PC-3 (cell line): ENCODE measurements at regions not wholly inside any gene's neighbourhood (a gene's known extent, or its start where the extent isn't known, plus 50 kb on each side); places are given as distances from the start of the nearest gene placed in this dataset.

Source experiments
- ATAC-seq: fragments of 200-7000 bp; cut with Tn5 transposase; 2 replicates; pipeline ENCODE4 v1.9.1; 2020; ENCODE audit warnings: mild to moderate bottlenecking, moderate library complexity
- BruUV-seq: library from RNA; stranded (reverse); fragments of 400-500 nt; replicated peaks from 2 replicates; lab custom pipeline; 2021; lab: Mats Ljungman, UMichigan
- CTCF ChIA-PET: fragments of 300-600 bp; sonication (Branson Sonifier 250); formaldehyde crosslinking; loops from one replicate; lab custom pipeline; 2022; ENCODE audit warnings: antibody characterized with exemption; lab: Charles Lee
- POLR2A ChIA-PET: fragments of 300-600 bp; sonication (Branson Sonifier 250); formaldehyde crosslinking; loops from one replicate; lab custom pipeline; 2022; ENCODE audit warnings: antibody characterized with exemption; ENCODE audit not compliant: unreplicated experiment; lab: Charles Lee
- DNase-seq: peaks from one replicate; pipeline ENCODE4 v3.0.0-alpha.2; 2015
- H2AFZ ChIP-seq: fragments of 300-600 bp; sonication (generic); 2 replicates; pipeline ENCODE4 v1.6.0; 2016; ENCODE audit warnings: antibody characterized with exemption, low read length
- H3F3A ChIP-seq: fragments of 300-600 bp; sonication (generic); one replicate; pipeline ENCODE4 v1.6.0; 2017; ENCODE audit warnings: antibody characterized with exemption, low read length, control low read depth, mild to moderate bottlenecking; ENCODE audit not compliant: unreplicated experiment
- H3K27ac ChIP-seq: fragments of 300-600 bp; sonication (generic); 2 replicates; pipeline ENCODE4 v1.5.1; 2016; ENCODE audit warnings: mild to moderate bottlenecking, low read length
- H3K27me3 ChIP-seq: fragments of 300-600 bp; sonication (generic); 2 replicates; pipeline ENCODE4 v1.6.1; 2016; ENCODE audit warnings: low read length, mixed read lengths
- H3K36me3 ChIP-seq: fragments of 300-600 bp; sonication (generic); 2 replicates; pipeline ENCODE4 v1.6.1; 2016; ENCODE audit warnings: low read depth, mixed run types, low read length, mixed read lengths
- H3K4me1 ChIP-seq: fragments of 300-600 bp; sonication (generic); 2 replicates; pipeline ENCODE4 v1.5.1; 2016; ENCODE audit warnings: low read length; ENCODE audit not compliant: insufficient read depth
- H3K4me2 ChIP-seq: fragments of 300-600 bp; sonication (generic); 2 replicates; pipeline ENCODE4 v1.6.0; 2016; ENCODE audit warnings: low read length
- H3K4me3 ChIP-seq: fragments of 300-600 bp; sonication (generic); 2 replicates; pipeline ENCODE4 v1.5.1; 2016; ENCODE audit warnings: mild to moderate bottlenecking, low read length, mixed read lengths
- H3K79me2 ChIP-seq: fragments of 300-600 bp; sonication (generic); 2 replicates; pipeline ENCODE4 v1.6.1; 2017; ENCODE audit warnings: low read length, mixed read lengths
- H3K9ac ChIP-seq: fragments of 300-600 bp; sonication (generic); 2 replicates; pipeline ENCODE4 v1.6.0; 2016; ENCODE audit warnings: mild to moderate bottlenecking, low read length
- H3K9me2 ChIP-seq: fragments of 300-600 bp; sonication (generic); replicated peaks from 2 replicates; pipeline ENCODE4 v1.6.1; 2016; ENCODE audit warnings: mixed run types, low read length, mixed read lengths
- H3K9me3 ChIP-seq: fragments of 300-600 bp; sonication (generic); 2 replicates; pipeline ENCODE4 v1.6.1; 2016; ENCODE audit warnings: low read length, mixed read lengths
- H4K20me1 ChIP-seq: fragments of 300-600 bp; sonication (generic); 2 replicates; pipeline ENCODE4 v1.6.1; 2016; ENCODE audit warnings: low read length, mixed read lengths
- EZH2 ChIP-seq: fragments of 300-600 bp; sonication (generic); IDR thresholded peaks from one replicate; pipeline ENCODE4 v1.6.1; 2017; ENCODE audit warnings: antibody characterized with exemption, mild to moderate bottlenecking, low read length; ENCODE audit not compliant: unreplicated experiment
- EZH2phosphoT487 ChIP-seq: fragments of 300-600 bp; sonication (generic); IDR thresholded peaks from 2 replicates; pipeline ENCODE4 v1.6.1; 2018; ENCODE audit warnings: mild to moderate bottlenecking, antibody characterized with exemption, low read length, borderline replicate concordance
- intact Hi-C: fragments of 100-400 bp; cut with micrococcal nuclease; formaldehyde crosslinking; loops from 2 replicates; pipeline ENCODE4 v1.9.0; 2023
- TF ChIP-seq, protein P1 (sequence below): fragments of 300-600 bp; sonication (generic); conservative IDR thresholded peaks from 2 replicates; pipeline ENCODE4 v1.5.1; 2017; ENCODE audit warnings: antibody characterized with exemption, low read depth, mild to moderate bottlenecking, low read length

DNA sequence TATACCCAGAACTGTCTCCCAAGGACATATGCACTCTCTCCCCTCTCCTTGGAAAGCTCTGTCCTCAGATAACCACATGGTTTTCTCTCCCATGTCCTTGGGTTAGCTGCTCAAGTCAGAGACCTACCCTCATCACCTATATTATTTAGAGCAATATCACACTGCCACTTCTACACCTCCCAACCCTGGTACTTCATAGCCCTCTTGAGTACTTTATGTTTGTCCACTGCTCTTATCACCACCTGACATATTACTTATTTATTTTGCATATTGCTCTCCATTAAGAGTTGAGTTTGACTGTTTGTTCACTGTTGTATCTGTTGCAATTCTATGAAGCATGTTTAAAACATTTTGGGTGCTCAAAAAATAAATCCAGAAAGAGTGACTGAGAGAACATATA is 126.3 kb upstream of the ATP1B1 start:
- H3K9me3 ChIP-seq, result no peaks in the 10 kb centered on the region
- DNase-seq (no peak), ATAC-seq (no peak)
- no peak overlapping the region for H3K4me2 ChIP-seq
- H4K20me1 ChIP-seq, result no peaks in the 10 kb centered on the region
- H2AFZ ChIP-seq, result no peak overlapping the region
- H3K9ac ChIP-seq, result no peak overlapping the region
- no peak overlapping the region for H3K27ac ChIP-seq
- POLR2A ChIA-PET, result no interaction called here
- H3K9me2 ChIP-seq, result 0 out of 2 replicates have a peak, but pooled peaks cover 3% of the 10 kb centered on the region
- intact Hi-C loops, result no loop called here
- H3K4me3 ChIP-seq, result no peak overlapping the region
- H3F3A ChIP-seq, result no peaks in the 10 kb centered on the region
- TF ChIP-seq, protein P1, sequence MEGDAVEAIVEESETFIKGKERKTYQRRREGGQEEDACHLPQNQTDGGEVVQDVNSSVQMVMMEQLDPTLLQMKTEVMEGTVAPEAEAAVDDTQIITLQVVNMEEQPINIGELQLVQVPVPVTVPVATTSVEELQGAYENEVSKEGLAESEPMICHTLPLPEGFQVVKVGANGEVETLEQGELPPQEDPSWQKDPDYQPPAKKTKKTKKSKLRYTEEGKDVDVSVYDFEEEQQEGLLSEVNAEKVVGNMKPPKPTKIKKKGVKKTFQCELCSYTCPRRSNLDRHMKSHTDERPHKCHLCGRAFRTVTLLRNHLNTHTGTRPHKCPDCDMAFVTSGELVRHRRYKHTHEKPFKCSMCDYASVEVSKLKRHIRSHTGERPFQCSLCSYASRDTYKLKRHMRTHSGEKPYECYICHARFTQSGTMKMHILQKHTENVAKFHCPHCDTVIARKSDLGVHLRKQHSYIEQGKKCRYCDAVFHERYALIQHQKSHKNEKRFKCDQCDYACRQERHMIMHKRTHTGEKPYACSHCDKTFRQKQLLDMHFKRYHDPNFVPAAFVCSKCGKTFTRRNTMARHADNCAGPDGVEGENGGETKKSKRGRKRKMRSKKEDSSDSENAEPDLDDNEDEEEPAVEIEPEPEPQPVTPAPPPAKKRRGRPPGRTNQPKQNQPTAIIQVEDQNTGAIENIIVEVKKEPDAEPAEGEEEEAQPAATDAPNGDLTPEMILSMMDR, result no peak
- TF ChIP-seq EZH2phosphoT487 (no peak), EZH2 (no peak)
- H3K79me2 ChIP-seq, result no peaks in the 10 kb centered on the region
- BruUV-seq, result no TSS peak
- CTCF ChIA-PET, result interaction anchor here (0.5 kb wide), 1 partner anchor 269 kb away, joined by 5 read pairs; no protein-coding TSS in a partner anchor
- H3K4me1 ChIP-seq, result no peaks in the 10 kb centered on the region
- no peaks in the 10 kb centered on the region for H3K36me3 ChIP-seq
- H3K27me3 ChIP-seq, result no peaks in the 10 kb centered on the region

DNA sequence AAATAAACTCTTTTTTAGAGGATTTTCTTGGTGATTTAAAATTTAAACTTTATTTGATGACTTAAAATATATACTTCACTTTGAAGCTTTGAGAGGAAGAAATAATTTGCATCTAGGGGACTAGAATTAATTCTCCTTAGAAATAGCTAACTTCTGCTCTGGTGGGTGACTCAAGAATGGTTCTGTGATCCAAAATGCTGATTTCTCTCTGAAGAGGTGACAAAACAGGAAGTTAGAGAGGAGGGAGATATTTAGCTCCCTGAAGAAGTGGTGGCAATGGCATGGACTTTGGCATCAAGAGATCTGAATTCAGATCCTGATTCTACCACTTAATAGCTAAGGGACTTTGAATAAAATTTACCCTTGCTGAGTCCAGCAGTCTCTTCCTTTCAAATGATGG is 125.8 kb upstream of the ATP1B1 start:
- H3F3A ChIP-seq, result no peaks in the 10 kb centered on the region
- no peak overlapping the region for H3K9ac ChIP-seq
- no TSS peak for BruUV-seq
- ATAC-seq, result no peak
- H2AFZ ChIP-seq, result no peak overlapping the region
- no peaks in the 10 kb centered on the region for H3K36me3 ChIP-seq
- intact Hi-C loops, result no loop called here
- POLR2A ChIA-PET, result no interaction called here
- DNase-seq, result no peak
- no peaks in the 10 kb centered on the region for H3K27me3 ChIP-seq
- H3K79me2 ChIP-seq, result no peaks in the 10 kb centered on the region
- 0 out of 2 replicates have a peak, but pooled peaks cover 3% of the 10 kb centered on the region for H3K9me2 ChIP-seq
- no peak for TF ChIP-seq EZH2phosphoT487
- TF ChIP-seq, protein P1, result no peak
- TF ChIP-seq EZH2, result no peak
- no peaks in the 10 kb centered on the region for H3K4me1 ChIP-seq
- CTCF ChIA-PET, result interaction anchor here (0.5 kb wide), 1 partner anchor 269 kb away, joined by 5 read pairs; no protein-coding TSS in a partner anchor
- H4K20me1 ChIP-seq, result no peaks in the 10 kb centered on the region
- H3K27ac ChIP-seq, result no peak overlapping the region
- H3K4me2 ChIP-seq, result no peak overlapping the region
- no peaks in the 10 kb centered on the region for H3K9me3 ChIP-seq
- H3K4me3 ChIP-seq, result no peak overlapping the region

DNA sequence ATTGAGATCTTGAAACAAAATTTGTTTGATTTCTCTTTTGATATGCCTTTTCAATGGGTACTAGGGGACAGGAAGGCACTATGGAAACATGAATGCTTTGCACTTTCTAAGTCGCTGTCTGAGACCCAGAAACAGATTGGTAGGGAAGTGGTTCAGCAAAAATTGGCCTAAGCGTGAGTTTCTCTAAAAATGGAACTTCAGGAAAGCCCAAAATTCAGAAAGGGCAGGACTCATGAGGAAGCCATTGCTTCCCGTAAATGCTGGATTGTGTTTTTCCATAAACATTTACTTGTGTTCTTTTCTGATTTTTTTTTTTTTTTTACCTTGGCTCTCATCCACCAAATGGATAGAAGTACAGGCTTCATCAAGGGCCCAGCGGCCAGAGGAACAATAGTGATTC is 123.7 kb upstream of the ATP1B1 start:
- ATAC-seq (no peak), DNase-seq (no peak)
- Histone ChIP-seq H3K36me3 (no peaks in the 10 kb centered on the region), H2AFZ (no peak overlapping the region), H3K27me3 (no peaks in the 10 kb centered on the region), H3K9me2 (no peaks in the 10 kb centered on the region), H3K9me3 (no peaks in the 10 kb centered on the region), H3K4me1 (no peaks in the 10 kb centered on the region), H3K27ac (no peak overlapping the region), H3K79me2 (no peaks in the 10 kb centered on the region), H3K4me3 (no peak overlapping the region), H3F3A (no peaks in the 10 kb centered on the region), H3K4me2 (no peak overlapping the region), H3K9ac (no peak overlapping the region), H4K20me1 (no peaks in the 10 kb centered on the region)
- ChIA-PET POLR2A (no interaction called here), CTCF (no interaction called here)
- no TSS peak for BruUV-seq
- TF ChIP-seq EZH2 (no peak), EZH2phosphoT487 (no peak)
- TF ChIP-seq, protein P1, result no peak
- intact Hi-C loops, result no loop called here
